Activated CD8-positive, alpha-beta memory T cell treated with anti-CD3 and anti-CD28 coated beads for 4 hours (primary cell): ENCODE measurements at regions not wholly inside any gene's neighbourhood (a gene's known extent, or its start where the extent isn't known, plus 50 kb on each side); places are given as distances from the start of the nearest gene placed in this dataset.
"Not testable (repeated sequence)": the region's sequence is repeated elsewhere in the genome, so short reads cannot be mapped to it uniquely, and the experiment has no call there.

Experiments used
- DNase-seq, 2 donors: peaks; one replicate each; pipeline ENCODE4 v3.0.0-alpha.2; 2020; ENCODE audit warnings: low read depth in 2 of 2

GRCh38 chr12:75798136-75798926, 233.2 kb downstream of the PHLDA1 start:
- DNase-seq: no peak

GRCh38 chr12:75795125-75795524, 236.5 kb downstream of the PHLDA1 start:
- DNase-seq: no peak

DNA sequence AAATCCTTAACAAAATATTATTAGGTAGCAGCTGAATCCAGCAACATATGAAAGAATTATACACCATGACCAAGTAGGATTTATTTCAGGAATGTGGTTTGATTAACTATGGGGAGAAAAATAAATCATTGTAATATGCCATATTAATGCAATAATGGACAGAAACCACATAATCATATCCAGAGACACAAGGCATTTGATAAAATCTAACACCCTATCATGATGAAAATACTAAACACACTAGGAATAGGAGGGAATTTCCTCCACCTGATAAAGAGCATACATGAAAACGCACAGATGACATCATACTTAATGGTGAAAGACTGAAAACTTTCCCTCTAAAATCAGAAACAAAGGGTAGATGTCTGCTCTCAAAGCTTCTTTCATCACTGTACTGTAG, 238.9 kb downstream of the PHLDA1 start:
- no peak for DNase-seq

DNA sequence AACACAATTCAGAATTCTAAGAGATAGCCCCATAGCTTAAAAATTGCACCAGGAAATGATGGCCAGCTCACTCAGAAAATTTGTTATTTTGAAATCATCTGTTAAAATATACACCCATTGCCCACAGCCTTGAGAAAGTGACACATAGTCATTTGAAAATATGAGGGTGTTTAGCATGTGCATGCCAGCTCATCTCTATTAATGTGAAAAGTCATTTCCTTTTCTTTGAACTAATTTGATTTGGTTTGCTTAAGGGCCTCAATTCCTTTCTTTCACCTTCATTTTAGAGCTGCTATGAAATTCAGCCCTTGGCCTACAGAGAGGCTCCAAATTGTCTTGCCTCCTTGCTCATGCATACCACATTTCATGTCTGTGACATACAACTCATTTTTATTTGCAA, 241.4 kb downstream of the PHLDA1 start:
- no peak for DNase-seq

DNA sequence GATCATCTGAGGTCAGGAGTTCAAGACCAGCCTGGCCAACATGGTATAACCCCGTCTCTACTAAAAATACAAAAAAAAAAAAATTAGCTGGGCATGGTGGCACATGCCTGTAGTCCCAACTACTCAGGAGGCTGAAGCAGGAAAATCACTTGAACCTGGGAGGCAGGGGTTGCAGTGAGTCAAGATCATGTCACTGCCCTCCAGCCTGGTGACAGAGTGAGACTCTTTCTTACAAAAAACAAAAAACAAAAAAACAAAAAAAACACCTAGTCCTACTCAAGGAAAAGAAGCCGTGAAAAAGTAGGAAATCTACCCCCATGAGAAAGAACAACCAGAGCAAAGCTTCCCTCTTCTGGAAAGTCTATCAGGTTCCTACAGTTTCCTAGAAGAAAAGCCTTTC, 244.4 kb downstream of the PHLDA1 start:
- not testable (repeated sequence) for DNase-seq

GRCh38 chr12:75786070-75786469, 245.5 kb downstream of the PHLDA1 start:
- DNase-seq: no peak

- no peak for DNase-seq
These were observed 247.0 kb downstream of the PHLDA1 start for GRCh38 chr12:75784591-75784990.

DNA sequence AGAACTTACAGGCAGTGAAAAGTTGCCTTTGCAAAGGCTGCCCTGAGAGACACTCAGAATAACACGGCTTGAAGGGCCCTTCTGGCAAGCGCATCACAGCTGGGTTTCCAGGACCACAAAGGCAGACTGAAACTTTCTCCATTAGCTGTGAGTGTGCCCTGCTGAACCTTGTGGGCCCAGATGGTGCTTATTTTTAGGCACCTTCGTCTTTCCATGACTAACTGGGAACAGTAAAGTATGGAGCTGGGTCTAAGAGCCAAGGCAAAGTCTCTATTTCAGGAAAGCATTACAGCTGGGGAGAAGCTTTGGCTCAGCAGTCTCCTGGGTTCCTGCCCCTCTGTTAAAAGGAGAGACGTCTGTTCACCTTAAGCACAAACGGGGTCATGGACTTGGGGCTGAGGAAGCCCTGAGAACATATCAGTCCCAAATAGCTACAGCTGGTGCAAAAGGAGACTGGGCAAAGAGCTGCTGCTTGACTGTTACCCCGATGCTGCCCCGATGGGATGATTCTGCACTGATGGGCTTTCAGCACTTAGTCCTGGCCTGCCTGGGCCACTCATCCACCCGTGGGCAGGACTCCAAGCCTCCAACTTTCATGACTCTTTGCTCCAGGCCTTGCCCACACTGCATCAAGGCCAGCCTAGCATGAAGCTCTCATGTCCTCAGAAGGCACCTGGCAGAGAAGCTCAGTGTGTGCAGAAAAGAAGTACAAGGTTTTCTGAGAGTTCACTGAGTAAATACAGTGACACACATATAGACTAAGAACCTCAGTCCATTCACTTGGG, 248.3 kb downstream of the PHLDA1 start:
- no peak for DNase-seq

GRCh38 chr12:75782069-75782581, 249.5 kb downstream of the PHLDA1 start:
- DNase-seq: no peak

DNA sequence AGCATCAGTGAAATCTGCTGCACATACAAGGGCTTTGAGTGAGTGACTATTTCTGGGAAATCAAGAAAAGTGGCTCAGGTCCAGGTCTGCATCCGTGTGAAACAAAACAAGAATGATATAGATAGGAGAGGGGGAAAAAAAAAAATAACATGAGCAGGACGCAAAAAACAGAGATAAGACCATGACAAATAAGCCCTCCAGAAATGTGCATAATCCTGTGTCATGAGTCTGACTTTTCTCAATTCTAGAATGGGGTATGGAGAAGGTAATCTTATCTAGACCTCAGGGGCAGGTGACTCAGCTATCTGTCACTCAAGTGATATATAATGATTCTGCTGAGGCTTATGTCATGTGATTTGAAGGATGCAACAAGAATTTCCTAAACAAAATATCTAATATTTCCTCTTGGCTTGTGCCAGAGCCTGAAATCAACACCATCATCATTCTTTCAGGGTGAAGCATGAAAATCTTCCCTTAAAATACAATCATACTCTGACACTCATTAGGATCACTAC, 250.0 kb downstream of the PHLDA1 start:
- DNase-seq: no peak

- no peak for DNase-seq
These were observed 251.6 kb downstream of the PHLDA1 start for GRCh38 chr12:75779891-75780496.

DNA sequence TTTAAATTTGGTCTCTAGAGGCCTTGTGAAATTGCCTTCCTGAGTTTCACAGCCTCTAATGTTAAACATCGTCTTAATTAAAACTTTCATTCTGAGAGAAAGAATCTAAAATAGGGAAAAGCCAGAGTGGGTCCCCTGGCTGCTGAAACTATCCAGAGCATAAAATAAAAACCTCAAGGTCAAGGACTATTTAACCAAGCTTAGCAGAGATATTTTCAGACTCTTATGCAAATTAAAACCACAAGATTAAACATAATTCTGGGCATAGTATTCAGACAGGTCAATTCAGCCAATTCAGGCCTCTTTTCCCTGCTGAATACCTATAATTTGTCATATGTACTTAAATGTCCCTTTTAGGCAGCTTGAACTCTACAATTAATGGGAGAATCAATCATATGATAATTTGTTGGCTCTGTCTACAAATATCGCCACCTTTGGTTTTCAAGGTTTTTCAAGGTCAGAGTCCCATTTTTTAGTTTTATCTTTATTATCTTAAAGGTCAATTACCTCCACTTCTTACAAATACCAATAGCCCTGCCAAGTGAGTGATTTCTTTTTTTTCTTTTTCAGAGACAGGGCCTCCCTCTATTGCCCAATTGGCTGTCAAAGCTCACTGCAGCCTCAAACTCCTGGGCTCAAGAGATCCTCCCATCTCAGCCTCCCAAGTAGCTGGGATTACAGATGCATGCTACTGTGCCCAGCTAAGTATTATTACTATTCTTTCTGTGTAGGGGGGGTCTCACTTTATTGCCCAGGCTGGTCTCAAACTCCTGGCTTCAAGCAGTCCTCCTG, 257.1 kb downstream of the PHLDA1 start:
- DNase-seq: no peak

GRCh38 chr12:75773377-75773776, 258.2 kb downstream of the PHLDA1 start:
- no peak for DNase-seq

- DNase-seq: no peak
These were observed 259.6 kb upstream of the KRR1 start for GRCh38 chr12:75771023-75771422.

GRCh38 chr12:75767957-75768356, 256.5 kb upstream of the KRR1 start:
- DNase-seq: no peak

DNA sequence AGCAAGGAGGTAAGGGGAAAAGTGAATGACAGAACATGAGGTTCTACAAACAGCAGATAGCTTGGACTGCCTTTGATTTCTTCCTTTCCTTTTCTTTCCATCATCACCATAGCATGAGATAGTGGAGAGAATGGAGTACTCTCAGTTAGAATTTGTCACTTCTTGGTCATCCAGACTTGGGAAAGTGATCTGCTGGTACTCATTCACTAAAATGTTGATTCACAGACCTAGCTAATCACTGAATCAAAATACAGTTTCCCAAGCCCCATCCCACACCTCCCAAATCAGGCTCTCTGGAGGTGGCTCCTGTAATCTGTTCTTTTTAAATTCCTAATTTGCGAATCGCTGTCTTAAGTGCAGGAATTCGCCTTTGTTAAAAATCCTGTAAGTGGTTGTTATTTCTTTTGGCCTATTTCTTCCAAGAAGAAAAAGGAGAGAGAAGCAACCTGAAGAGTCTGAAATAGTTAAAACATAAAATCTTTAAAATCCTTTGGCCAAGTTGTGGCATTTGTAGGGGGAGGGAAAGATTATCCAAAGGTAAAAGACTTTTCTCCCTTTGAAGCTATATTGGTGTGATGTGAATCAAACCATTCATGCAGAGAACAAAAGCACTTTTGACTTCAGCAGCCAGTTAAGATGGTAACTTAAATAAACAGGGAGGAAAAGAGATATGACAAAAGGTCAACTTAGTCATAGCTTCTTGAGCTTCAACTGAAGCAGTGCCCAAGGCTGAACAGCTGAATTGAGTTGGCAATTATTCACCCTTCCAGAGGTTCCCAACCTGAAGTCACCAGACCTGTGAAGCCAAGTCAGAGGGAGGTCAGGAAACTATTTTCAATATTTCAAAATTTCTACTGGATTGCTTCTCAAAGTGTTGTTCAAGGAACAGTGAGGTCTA, 255.1 kb upstream of the KRR1 start:
- no peak for DNase-seq

DNA sequence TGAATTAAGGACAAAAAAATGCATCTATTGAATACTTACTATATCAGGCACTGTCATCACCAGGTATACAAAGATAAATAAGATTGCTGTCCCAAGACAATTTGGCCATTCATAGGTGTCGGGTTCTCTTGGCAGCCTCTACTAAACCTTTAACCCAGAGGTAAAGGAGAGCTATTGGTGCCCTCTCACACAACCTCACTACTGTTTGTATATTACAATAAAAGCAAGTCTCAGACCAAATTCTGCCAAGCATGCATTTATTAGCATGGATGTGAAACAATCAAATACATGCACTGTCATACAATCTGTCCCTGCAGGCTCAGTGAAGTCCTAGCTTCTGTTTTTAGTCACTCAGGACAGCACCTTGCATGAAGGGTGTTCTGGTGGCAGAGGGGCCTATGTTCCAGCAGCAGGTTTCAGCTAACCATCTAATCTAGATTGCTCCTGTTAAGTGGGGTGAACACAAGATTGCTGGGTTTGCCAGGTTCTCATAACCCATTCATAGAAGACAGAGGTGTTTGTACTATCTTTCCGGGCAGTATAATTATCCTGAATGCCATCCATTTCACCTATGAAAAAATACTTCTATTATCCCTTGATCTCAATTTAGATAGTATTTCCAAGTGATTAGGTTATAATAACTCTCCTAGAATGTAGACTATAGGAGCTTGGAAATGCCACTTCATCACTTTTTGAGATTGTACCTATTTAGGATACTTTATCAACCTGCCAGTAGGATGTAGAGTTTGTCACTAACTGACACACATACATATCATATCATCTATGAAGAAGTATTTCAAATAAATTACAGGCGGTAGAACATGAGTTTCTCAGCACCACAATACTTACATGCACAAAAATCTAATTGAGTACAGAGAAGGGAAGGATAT, 254.0 kb upstream of the KRR1 start:
- DNase-seq: no peak

- no peak for DNase-seq
These were observed 252.9 kb upstream of the KRR1 start for GRCh38 chr12:75764091-75764841.
